ENCODE measurements at regions not wholly inside any gene's neighbourhood (a gene's known extent, or its start where the extent isn't known, plus 50 kb on each side); places are given as distances from the start of the nearest gene placed in this dataset.

DNA sequence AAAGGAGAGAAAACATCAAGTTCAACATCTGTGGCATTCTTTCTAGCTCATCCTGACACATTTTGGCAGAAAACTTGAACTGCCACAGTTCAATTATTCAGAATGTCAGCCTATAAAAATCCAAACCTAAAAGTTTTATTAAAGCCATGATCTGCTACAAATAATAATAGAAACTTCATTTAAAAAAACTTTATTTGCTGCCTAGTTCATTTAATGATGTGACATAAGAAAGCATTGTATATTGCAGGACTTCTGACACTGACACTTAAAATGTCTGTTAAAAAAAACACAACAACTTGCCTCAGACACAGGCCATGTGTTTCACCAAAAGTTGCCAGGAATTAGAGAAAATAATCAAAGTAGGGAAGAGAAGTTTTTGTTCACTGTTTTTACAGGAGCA is 88.3 kb upstream of the HTR1E start:
- Histone ChIP-seq H3K27ac (ENCODE audit: low read depth in 2 of 2, low read length in 2 of 2) (no peak overlapping the region), H3K9ac (ENCODE audit: low read length in 3 of 3) (no peak overlapping the region), H3K4me3 (ENCODE audit: low read length in 3 of 3) (no peak overlapping the region), H3K9me3 (ENCODE audit: control insufficient read depth in 2 of 3, insufficient read depth in 1 of 3, low read length in 3 of 3) (no peaks in the 10 kb centered on the region), H3K4me1 (ENCODE audit: control insufficient read depth in 2 of 3, insufficient read depth in 2 of 3, low read depth in 1 of 3, low read length in 3 of 3) (no peaks in the 10 kb centered on the region), H3K27me3 (ENCODE audit: control insufficient read depth, insufficient read depth, low read length) (no peaks in the 10 kb centered on the region), H3K36me3 (ENCODE audit: control insufficient read depth in 2 of 3, insufficient read depth in 3 of 3, low read length in 3 of 3) (no peaks in the 10 kb centered on the region)
- FAIRE-seq (no peak), DNase-seq (peak in 2 of 5 donors; percentile 68 to 89)
- intact Hi-C loops (cut with DNase I): no loop called here
- TF ChIP-seq, protein P1, sequence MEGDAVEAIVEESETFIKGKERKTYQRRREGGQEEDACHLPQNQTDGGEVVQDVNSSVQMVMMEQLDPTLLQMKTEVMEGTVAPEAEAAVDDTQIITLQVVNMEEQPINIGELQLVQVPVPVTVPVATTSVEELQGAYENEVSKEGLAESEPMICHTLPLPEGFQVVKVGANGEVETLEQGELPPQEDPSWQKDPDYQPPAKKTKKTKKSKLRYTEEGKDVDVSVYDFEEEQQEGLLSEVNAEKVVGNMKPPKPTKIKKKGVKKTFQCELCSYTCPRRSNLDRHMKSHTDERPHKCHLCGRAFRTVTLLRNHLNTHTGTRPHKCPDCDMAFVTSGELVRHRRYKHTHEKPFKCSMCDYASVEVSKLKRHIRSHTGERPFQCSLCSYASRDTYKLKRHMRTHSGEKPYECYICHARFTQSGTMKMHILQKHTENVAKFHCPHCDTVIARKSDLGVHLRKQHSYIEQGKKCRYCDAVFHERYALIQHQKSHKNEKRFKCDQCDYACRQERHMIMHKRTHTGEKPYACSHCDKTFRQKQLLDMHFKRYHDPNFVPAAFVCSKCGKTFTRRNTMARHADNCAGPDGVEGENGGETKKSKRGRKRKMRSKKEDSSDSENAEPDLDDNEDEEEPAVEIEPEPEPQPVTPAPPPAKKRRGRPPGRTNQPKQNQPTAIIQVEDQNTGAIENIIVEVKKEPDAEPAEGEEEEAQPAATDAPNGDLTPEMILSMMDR (IDR thresholded peaks at IDR 0.05; ENCODE audit: borderline replicate concordance, extremely low read depth, insufficient read depth): no peak

DNA sequence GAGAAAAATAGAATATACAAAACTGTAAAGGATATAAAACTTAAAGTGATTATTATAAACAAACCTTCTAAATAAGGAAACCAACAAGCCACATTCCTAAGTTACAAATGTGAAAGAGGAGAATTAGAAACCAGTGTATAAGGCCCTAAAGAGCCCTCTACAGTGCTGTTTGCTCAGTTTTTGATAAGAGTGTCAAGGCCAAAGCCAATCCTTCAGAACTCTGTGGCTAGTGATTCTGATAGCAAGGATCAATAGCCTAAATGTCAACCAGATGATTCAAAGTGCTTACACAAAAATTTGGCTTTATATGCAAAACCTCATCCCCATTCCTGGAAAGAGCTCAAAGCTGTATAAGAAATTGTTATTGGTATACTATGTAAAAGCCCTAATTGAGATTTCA is 104.6 kb upstream of the HTR1E start:
- FAIRE-seq: no peak
- Histone ChIP-seq H3K4me3 (ENCODE audit: low read length in 3 of 3) (no peak overlapping the region), H3K27ac (ENCODE audit: low read depth in 2 of 2, low read length in 2 of 2) (no peak overlapping the region), H3K9me3 (ENCODE audit: control insufficient read depth in 2 of 3, insufficient read depth in 1 of 3, low read length in 3 of 3) (no peaks in the 10 kb centered on the region), H3K4me1 (ENCODE audit: control insufficient read depth in 2 of 3, insufficient read depth in 2 of 3, low read depth in 1 of 3, low read length in 3 of 3) (no peaks in the 10 kb centered on the region), H3K27me3 (ENCODE audit: control insufficient read depth, insufficient read depth, low read length) (no peaks in the 10 kb centered on the region), H3K36me3 (ENCODE audit: control insufficient read depth in 2 of 3, insufficient read depth in 3 of 3, low read length in 3 of 3) (no peaks in the 10 kb centered on the region), H3K9ac (ENCODE audit: low read length in 3 of 3) (no peak overlapping the region)
- no peak for DNase-seq
- TF ChIP-seq, protein P1 (IDR thresholded peaks at IDR 0.05; ENCODE audit: borderline replicate concordance, extremely low read depth, insufficient read depth): no peak
- intact Hi-C loops (cut with DNase I): no loop called here

DNA sequence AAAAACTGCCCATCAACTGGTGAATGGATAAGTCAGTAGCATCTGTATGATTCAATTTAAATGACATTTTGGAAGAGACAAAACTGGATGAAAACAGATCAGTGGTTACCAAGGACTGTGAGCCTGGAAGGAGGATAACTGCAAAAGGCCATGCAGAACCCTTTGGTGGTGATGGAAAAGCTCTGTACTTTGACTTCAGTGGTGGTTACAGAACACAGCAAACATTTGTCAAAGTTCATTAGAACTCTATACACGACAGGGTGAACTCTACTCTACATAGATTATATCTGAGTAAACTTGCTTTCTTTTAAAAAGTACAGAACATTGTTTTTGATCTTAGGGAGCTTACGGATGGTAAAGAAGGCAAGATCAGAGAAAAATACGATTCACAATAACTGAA is 111.9 kb upstream of the HTR1E start:
- no peaks in the 10 kb centered on the region for H3K36me3 ChIP-seq (ENCODE audit: control insufficient read depth in 2 of 3, insufficient read depth in 3 of 3, low read length in 3 of 3)
- no peak overlapping the region for H3K4me3 ChIP-seq (ENCODE audit: low read length in 3 of 3)
- FAIRE-seq (no peak), DNase-seq (no peak)
- no peaks in the 10 kb centered on the region for H3K27me3 ChIP-seq (ENCODE audit: control insufficient read depth, insufficient read depth, low read length)
- H3K27ac ChIP-seq (ENCODE audit: low read depth in 2 of 2, low read length in 2 of 2): no peak overlapping the region
- TF ChIP-seq, protein P1 (IDR thresholded peaks at IDR 0.05; ENCODE audit: borderline replicate concordance, extremely low read depth, insufficient read depth): no peak
- no peaks in the 10 kb centered on the region for H3K4me1 ChIP-seq (ENCODE audit: control insufficient read depth in 2 of 3, insufficient read depth in 2 of 3, low read depth in 1 of 3, low read length in 3 of 3)
- no peaks in the 10 kb centered on the region for H3K9me3 ChIP-seq (ENCODE audit: control insufficient read depth in 2 of 3, insufficient read depth in 1 of 3, low read length in 3 of 3)
- intact Hi-C loops (cut with DNase I): no loop called here
- no peak overlapping the region for H3K9ac ChIP-seq (ENCODE audit: low read length in 3 of 3)

DNA sequence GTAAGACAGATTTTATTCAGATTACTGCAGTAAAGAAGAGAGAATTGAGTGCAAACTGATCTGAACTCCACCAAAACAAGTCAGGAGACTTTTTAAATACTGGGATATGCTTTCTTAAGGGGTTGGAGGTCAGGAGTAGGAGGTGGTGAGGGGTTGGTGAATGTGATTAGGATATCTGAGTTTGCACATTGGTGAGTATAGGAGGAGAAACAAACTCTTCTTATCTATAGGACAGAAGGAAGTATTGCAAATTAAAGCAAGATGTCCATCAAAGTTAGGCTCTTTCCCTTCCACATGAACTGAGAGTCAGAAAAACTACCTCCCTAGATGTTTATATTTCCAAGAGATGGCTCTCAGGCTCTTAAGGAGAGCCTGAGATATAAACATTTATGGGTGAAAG is 114.6 kb upstream of the HTR1E start:
- TF ChIP-seq, protein P1 (IDR thresholded peaks at IDR 0.05; ENCODE audit: borderline replicate concordance, extremely low read depth, insufficient read depth): no peak
- H3K27ac ChIP-seq (ENCODE audit: low read depth in 2 of 2, low read length in 2 of 2): no peak overlapping the region
- no peak for FAIRE-seq

More for the DNA sequence above, 114.6 kb upstream of the HTR1E start:
- Histone ChIP-seq H3K27me3 (ENCODE audit: control insufficient read depth, insufficient read depth, low read length) (no peaks in the 10 kb centered on the region), H3K9ac (ENCODE audit: low read length in 3 of 3) (no peak overlapping the region), H3K4me1 (ENCODE audit: control insufficient read depth in 2 of 3, insufficient read depth in 2 of 3, low read depth in 1 of 3, low read length in 3 of 3) (no peaks in the 10 kb centered on the region), H3K4me3 (ENCODE audit: low read length in 3 of 3) (no peak overlapping the region), H3K9me3 (ENCODE audit: control insufficient read depth in 2 of 3, insufficient read depth in 1 of 3, low read length in 3 of 3) (no peaks in the 10 kb centered on the region), H3K36me3 (ENCODE audit: control insufficient read depth in 2 of 3, insufficient read depth in 3 of 3, low read length in 3 of 3) (no peaks in the 10 kb centered on the region)
- intact Hi-C loops (cut with DNase I): no loop called here
- DNase-seq: no peak

Measured in kidney (tissue), 13 donors.